Keratinocyte (primary cell): ENCODE measurements at regions not wholly inside any gene's neighbourhood (a gene's known extent, or its start where the extent isn't known, plus 50 kb on each side); places are given as distances from the start of the nearest gene placed in this dataset.

Experiments used
- EZH2 ChIP-seq: IDR thresholded peaks from one replicate; pipeline ENCODE4 v1.6.1; 2012; ENCODE audit warnings: inconsistent platforms, mild to moderate bottlenecking, low read length, moderate library complexity
- TF ChIP-seq, protein P1 (sequence below), 3 experiments: IDR thresholded peaks in 1 of 3; conservative IDR thresholded peaks in 1 of 3; optimal IDR thresholded peaks in 1 of 3; 2 replicates in 2 of 3; 3 replicates in 1 of 3; pipeline versions ENCODE3 to v1.5.1; 2011; ENCODE audit warnings: low read length in 3 of 3, mild to moderate bottlenecking in 3 of 3, moderate library complexity in 2 of 3, control low read depth in 1 of 3, inconsistent platforms in 1 of 3; ENCODE audit not compliant: insufficient read depth in 2 of 3; ENCODE audit errors: extremely low read depth in 1 of 3

DNA sequence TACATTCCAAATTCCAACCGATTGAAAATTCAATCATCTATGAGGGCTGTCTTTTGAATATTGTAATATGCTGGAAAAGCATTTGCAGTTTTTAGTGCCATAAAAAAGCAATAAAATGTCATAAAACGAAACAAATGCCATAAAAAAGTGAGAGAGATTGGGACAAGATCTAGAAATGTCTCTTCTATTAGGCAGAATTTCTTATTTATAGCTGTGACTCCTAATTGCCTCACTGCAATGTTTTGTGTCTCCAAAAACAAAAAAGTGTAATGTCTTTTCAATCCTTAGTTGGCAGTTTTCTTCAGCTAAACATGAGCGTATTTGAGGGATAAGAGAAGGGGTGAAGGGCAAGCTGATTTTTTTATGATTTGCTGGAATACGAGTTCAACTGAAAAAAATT, 153.9 kb downstream of the NAF1 start:
- TF ChIP-seq, protein P1, sequence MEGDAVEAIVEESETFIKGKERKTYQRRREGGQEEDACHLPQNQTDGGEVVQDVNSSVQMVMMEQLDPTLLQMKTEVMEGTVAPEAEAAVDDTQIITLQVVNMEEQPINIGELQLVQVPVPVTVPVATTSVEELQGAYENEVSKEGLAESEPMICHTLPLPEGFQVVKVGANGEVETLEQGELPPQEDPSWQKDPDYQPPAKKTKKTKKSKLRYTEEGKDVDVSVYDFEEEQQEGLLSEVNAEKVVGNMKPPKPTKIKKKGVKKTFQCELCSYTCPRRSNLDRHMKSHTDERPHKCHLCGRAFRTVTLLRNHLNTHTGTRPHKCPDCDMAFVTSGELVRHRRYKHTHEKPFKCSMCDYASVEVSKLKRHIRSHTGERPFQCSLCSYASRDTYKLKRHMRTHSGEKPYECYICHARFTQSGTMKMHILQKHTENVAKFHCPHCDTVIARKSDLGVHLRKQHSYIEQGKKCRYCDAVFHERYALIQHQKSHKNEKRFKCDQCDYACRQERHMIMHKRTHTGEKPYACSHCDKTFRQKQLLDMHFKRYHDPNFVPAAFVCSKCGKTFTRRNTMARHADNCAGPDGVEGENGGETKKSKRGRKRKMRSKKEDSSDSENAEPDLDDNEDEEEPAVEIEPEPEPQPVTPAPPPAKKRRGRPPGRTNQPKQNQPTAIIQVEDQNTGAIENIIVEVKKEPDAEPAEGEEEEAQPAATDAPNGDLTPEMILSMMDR (optimal IDR thresholded peaks at IDR 0.05 in 1 of 3, IDR thresholded peaks at IDR 0.05 in 1 of 3, conservative IDR thresholded peaks at IDR 0.05 in 1 of 3; ENCODE audit: extremely low read depth in 1 of 3, insufficient read depth in 2 of 3, low read length in 3 of 3), result no peak
- TF ChIP-seq EZH2, result no peak
